ENCODE measurements at regions not wholly inside any gene's neighbourhood (a gene's known extent, or its start where the extent isn't known, plus 50 kb on each side); places are given as distances from the start of the nearest gene placed in this dataset.

DNA sequence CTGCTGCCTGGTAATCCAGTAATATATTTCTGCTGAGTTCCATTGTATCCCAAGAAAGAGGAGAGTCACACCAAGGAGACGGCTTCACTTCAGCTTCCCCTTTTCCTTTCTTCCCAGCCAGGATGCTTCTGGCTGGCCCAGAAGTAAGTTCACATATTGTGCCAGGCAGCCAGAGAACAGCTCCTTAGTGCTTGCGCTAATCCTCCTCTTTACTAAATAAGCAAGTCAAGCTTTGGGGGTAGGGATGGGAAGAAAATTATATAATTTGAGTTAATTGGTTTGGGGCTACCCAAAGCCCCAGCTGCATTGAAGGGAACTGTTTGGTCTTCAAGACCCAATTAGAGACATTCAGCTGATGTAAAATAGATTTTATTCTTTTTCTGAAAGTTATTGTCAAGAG, 218.8 kb upstream of the HES1 start:
- no peak for TF ChIP-seq POLR2A (IDR thresholded peaks at IDR 0.05; ENCODE audit: control extremely low read depth in 1 of 2, low read depth in 2 of 2, low read length in 2 of 2)
- TF ChIP-seq HDAC2 (IDR thresholded peaks at IDR 0.05; ENCODE audit: borderline replicate concordance in 1 of 2, low read depth in 2 of 2, low read length in 2 of 2) = no peak
- no peak for TF ChIP-seq RAD21 (IDR thresholded peaks at IDR 0.05 in 1 of 2, conservative IDR thresholded peaks at IDR 0.05 in 1 of 2; ENCODE audit: low read depth in 2 of 2, low read length in 2 of 2)

All from H1 (cell line).